SK-N-MC (cell line): ENCODE measurements at regions not wholly inside any gene's neighbourhood (a gene's known extent, or its start where the extent isn't known, plus 50 kb on each side); places are given as distances from the start of the nearest gene placed in this dataset.

Source experiments
- EZH2 ChIP-seq: fragments of 200-600 bp; sonication (generic); IDR thresholded peaks from one replicate; pipeline ENCODE4 v1.6.1; 2017; ENCODE audit warnings: antibody characterized with exemption
- FOXP2 ChIP-seq: optimal IDR thresholded peaks from 2 replicates; pipeline ENCODE3; 2011; ENCODE audit warnings: mild to moderate bottlenecking, moderate library complexity; ENCODE audit not compliant: insufficient read depth; ENCODE audit errors: extremely low read length, control extremely low read depth
- POLR2AphosphoS5 ChIP-seq: IDR thresholded peaks from 2 replicates; pipeline ENCODE4 v1.6.1; 2012; ENCODE audit warnings: mild to moderate bottlenecking, low read depth, low read length, borderline replicate concordance

- TF ChIP-seq POLR2AphosphoS5 (no peak), EZH2 (no peak), FOXP2 (no peak)
These were observed 206.1 kb downstream of the TLE3 start for GRCh38 chr15:69891606-69892005.
